GM12865 (cell line): ENCODE measurements at regions not wholly inside any gene's neighbourhood (a gene's known extent, or its start where the extent isn't known, plus 50 kb on each side); places are given as distances from the start of the nearest gene placed in this dataset.

Experiments used
- DNase-seq: peaks from one replicate; pipeline ENCODE4 v3.0.0; 2010; ENCODE audit warnings: low read depth
- H3K4me3 ChIP-seq: 2 replicates; pipeline ENCODE4 v1.5.1; 2011; ENCODE audit warnings: mild to moderate bottlenecking, low read depth, low read length, control low read depth
- CTCF ChIP-seq: IDR thresholded peaks from 2 replicates; pipeline ENCODE4 v1.5.1; 2011; ENCODE audit warnings: low read length, control low read depth, low read depth, inconsistent platforms; ENCODE audit not compliant: insufficient read depth; ENCODE audit errors: missing control alignments

GRCh38 chr13:82698383-82698782, 1183.9 kb downstream of the SLITRK1 start:
- DNase-seq: no peak
- H3K4me3 ChIP-seq: no peak overlapping the region
- no peak for TF ChIP-seq CTCF

DNA sequence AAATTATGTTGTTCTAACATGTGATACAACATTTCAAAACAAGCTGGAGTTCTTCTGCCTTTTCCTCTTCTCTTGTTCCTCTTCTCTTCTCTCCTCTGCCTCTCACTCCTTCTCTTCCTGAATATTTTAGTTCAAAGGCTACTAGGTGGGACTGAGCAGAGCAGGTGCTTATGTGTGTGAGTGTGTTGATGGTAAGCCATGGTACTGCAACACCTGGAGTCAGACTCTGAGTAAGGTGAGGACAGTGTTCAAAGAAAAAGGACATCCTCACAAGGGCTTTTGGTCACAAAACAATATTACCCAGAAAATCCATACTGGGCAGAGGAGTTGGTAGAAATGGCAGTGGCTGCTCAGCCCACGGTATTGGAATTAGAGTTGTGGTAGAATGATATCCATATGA, 1188.7 kb downstream of the SLITRK1 start:
- TF ChIP-seq CTCF: no peak
- DNase-seq: no peak
- H3K4me3 ChIP-seq: no peak overlapping the region

DNA sequence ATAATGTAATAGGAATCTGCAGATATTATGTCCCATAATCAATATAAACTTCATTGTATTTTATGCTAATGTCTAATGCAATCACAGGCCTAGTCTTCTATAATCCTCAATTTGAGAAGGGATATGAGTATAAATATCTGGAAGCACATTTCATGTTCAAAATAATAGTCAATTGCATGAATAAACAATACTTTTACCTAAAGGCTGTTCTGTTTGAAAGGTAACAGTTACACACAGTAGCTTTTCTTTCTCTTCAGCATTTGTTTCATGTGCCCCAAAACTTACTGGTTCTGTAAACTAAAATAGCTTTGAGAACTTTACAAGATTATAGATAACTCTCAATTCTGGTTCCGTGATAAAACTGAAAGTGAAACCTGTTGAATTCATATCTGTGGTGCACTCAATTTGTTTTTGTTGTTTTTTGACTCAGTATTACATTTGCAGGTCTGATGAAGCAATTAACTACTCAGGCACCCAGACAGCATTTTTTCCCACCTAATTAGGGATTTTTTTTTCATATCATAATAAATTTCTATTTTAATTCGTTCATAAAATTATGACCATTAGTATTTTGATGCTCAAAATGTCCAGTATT, 1193.8 kb downstream of the SLITRK1 start:
- no peak for TF ChIP-seq CTCF
- H3K4me3 ChIP-seq: no peak overlapping the region
- DNase-seq: peak; percentile 0

- no peak overlapping the region for H3K4me3 ChIP-seq
- TF ChIP-seq CTCF: no peak
- DNase-seq: no peak
Observed at GRCh38 chr13:82687884-82688283, 1194.4 kb downstream of the SLITRK1 start.

DNA sequence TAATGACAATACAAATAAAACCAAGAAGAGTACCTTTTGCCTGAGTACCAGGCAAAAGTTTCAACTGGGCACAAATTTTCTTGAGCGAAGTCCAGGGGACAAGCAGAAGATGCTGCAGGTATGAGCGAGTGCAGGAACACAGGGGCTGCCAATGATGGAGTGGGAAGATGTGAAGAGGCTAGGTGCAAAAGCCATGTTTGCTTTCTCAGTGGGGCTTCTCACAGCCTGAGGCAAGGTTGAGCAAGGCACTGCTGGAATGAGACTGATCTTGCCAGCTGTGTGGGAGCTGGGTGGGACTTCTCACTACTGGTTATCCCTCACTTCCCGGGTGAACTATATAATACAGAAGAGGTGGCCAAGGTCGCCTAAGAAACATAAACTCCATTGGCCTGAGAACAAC, 1200.7 kb downstream of the SLITRK1 start:
- H3K4me3 ChIP-seq: no peak overlapping the region
- TF ChIP-seq CTCF: no peak
- DNase-seq: no peak

DNA sequence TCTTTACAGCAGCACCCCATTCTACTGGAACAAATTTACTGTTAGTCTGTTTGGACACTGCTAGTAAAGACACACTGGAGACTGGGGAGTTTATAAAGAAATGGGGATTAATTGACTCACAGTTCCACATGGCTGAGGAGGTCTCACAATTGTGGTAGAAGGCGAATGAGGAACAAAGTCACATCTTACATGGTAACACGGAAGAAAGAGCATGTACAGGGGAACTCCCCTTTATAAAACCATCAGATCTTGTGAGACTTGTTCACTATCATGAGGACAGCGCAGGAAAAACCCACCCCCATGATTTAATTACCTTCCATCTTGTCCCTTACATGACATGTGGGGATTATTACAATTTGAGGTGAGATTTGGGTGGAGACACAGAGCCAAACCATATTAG, 1204.2 kb downstream of the SLITRK1 start:
- no peak for DNase-seq
- H3K4me3 ChIP-seq: no peak overlapping the region
- no peak for TF ChIP-seq CTCF

DNA sequence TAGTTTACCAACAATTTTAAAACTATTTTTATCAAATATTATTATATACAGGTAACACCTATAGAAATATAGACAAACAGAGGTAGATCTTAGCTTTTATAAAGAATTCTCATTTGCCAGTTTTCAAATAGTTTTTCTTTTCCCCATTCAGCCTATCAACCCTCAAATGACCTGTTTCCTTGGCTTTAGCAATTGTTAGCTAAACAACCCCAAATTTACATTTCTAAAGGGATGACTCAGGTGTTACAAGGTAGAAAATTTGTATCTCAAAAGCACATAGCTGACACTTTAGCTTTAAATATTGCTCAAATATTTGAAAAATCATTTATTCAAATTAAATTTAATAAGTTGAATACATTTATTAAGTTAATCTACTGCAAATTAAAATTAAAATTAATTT, 1207.2 kb downstream of the SLITRK1 start:
- no peak for DNase-seq
- TF ChIP-seq CTCF: no peak
- no peak overlapping the region for H3K4me3 ChIP-seq
